HG03060 (cell line): ENCODE measurements at regions not wholly inside any gene's neighbourhood (a gene's known extent, or its start where the extent isn't known, plus 50 kb on each side); places are given as distances from the start of the nearest gene placed in this dataset.
"Not testable (repeated sequence)": the region's sequence is repeated elsewhere in the genome, so short reads cannot be mapped to it uniquely, and the experiment has no call there.

ENCODE experiments used
- ATAC-seq: cut with Tn5 transposase; IDR thresholded peaks from one replicate; pipeline ENCODE4 v1.9.1; 2021; ENCODE audit warnings: low read depth, moderate number of reproducible peaks; ENCODE audit not compliant: unreplicated experiment

GRCh38 chr4:179695175-179695574 lies 2252.9 kb upstream of the AGA start:
- no peak for ATAC-seq

- no peak for ATAC-seq
Observed at GRCh38 chr4:179698321-179698720, 2256.1 kb upstream of the AGA start.

- ATAC-seq, result no peak
Observed at GRCh38 chr4:179709961-179710624, 2267.9 kb upstream of the AGA start.

GRCh38 chr4:179719766-179720450 lies 2277.7 kb upstream of the AGA start:
- ATAC-seq, result no peak

GRCh38 chr4:179726491-179726890 lies 2284.3 kb upstream of the AGA start:
- ATAC-seq, result not testable (repeated sequence)

- no peak for ATAC-seq
Observed at GRCh38 chr4:179728305-179728704, 2286.1 kb upstream of the AGA start.

- ATAC-seq, result not testable (repeated sequence)
Observed at GRCh38 chr4:179736820-179737219, 2294.6 kb upstream of the AGA start.

- no peak for ATAC-seq
Observed at GRCh38 chr4:179738822-179739221, 2296.6 kb upstream of the AGA start.

- no peak for ATAC-seq
Observed at GRCh38 chr4:179747218-179747910, 2305.1 kb upstream of the AGA start.

GRCh38 chr4:179748837-179749236 lies 2306.6 kb upstream of the AGA start:
- ATAC-seq, result no peak

GRCh38 chr4:179750374-179750773 lies 2308.1 kb upstream of the AGA start:
- no peak for ATAC-seq

GRCh38 chr4:179751669-179752068 lies 2309.4 kb upstream of the AGA start:
- no peak for ATAC-seq

- no peak for ATAC-seq
Observed at GRCh38 chr4:179755322-179755721, 2313.1 kb upstream of the AGA start.

- no peak for ATAC-seq
Observed at GRCh38 chr4:179757641-179758040, 2315.4 kb upstream of the AGA start.

- no peak for ATAC-seq
Observed at GRCh38 chr4:179762840-179763239, 2320.6 kb upstream of the AGA start.

- ATAC-seq, result no peak
Observed at GRCh38 chr4:179766938-179767337, 2324.7 kb upstream of the AGA start.

GRCh38 chr4:179768996-179769395 lies 2326.8 kb upstream of the AGA start:
- no peak for ATAC-seq

- no peak for ATAC-seq
Observed at GRCh38 chr4:179797738-179798137, 2355.5 kb upstream of the AGA start.

- ATAC-seq, result no peak
Observed at GRCh38 chr4:179803857-179804256, 2361.6 kb upstream of the AGA start.

GRCh38 chr4:179804440-179804839 lies 2362.2 kb upstream of the AGA start:
- no peak for ATAC-seq

GRCh38 chr4:179817317-179817716 lies 2375.1 kb upstream of the AGA start:
- ATAC-seq, result no peak

GRCh38 chr4:179823342-179823741 lies 2381.1 kb upstream of the AGA start:
- no peak for ATAC-seq
